ENCODE measurements at regions not wholly inside any gene's neighbourhood (a gene's known extent, or its start where the extent isn't known, plus 50 kb on each side); places are given as distances from the start of the nearest gene placed in this dataset.

- no peaks in the 10 kb centered on the region for H3K9me3 ChIP-seq (replicated peaks)
- no peak for DNase-seq
- no peaks in the 10 kb centered on the region for H3K36me3 ChIP-seq
- no peaks in the 10 kb centered on the region for H3K4me1 ChIP-seq
- no peak overlapping the region for H3K27ac ChIP-seq
- H3K4me3 ChIP-seq, result no peak overlapping the region
- peaks cover 4% of the 10 kb centered on the region; the same call in 1 of the 2 replicates for H3K27me3 ChIP-seq
These were observed 275.0 kb downstream of the ALG10 start for GRCh38 chr12:34297126-34297789.

DNA sequence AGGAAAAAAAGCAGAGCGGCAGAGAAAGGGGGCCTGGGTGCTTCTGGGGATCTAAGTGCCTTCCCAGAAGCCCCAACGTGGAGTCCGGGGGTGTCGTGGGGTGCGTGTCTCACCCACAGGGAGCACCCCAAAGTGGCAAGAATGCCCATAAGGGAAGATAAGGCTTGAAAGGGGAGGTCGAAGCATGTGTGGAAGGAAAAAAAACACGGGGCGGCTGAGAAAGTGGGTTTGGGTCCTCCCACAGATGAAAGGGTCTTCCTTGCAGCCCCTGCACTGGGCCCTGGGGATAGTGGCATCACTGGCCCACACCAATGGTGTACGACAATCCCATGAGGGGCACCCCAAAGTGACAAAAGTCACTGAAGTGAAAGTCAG lies 275.5 kb downstream of the ALG10 start:
- H3K27me3 ChIP-seq, result peaks cover 4% of the 10 kb centered on the region; the same call in 1 of the 2 replicates
- H3K4me3 ChIP-seq, result no peak overlapping the region
- H3K4me1 ChIP-seq, result no peaks in the 10 kb centered on the region
- no peaks in the 10 kb centered on the region for H3K9me3 ChIP-seq (replicated peaks)
- no peak for DNase-seq
- H3K36me3 ChIP-seq, result no peaks in the 10 kb centered on the region
- no peak overlapping the region for H3K27ac ChIP-seq

- H3K27ac ChIP-seq, result no peak overlapping the region
- H3K4me1 ChIP-seq, result no peaks in the 10 kb centered on the region
- no peaks in the 10 kb centered on the region for H3K36me3 ChIP-seq
- H3K4me3 ChIP-seq, result no peak overlapping the region
- H3K27me3 ChIP-seq, result peaks cover 4% of the 10 kb centered on the region; the same call in 1 of the 2 replicates
- H3K9me3 ChIP-seq (replicated peaks), result no peaks in the 10 kb centered on the region
- no peak for DNase-seq
These were observed 276.1 kb downstream of the ALG10 start for GRCh38 chr12:34298176-34298970.

- Histone ChIP-seq H3K27ac (no peak overlapping the region), H3K9me3 (replicated peaks) (no peaks in the 10 kb centered on the region), H3K4me3 (no peak overlapping the region), H3K4me1 (no peaks in the 10 kb centered on the region), H3K36me3 (no peaks in the 10 kb centered on the region), H3K27me3 (peaks cover 4% of the 10 kb centered on the region; the same call in 1 of the 2 replicates)
- DNase-seq, result no peak
These were observed 276.9 kb downstream of the ALG10 start for GRCh38 chr12:34298971-34299801.

- Histone ChIP-seq H3K27me3 (peaks cover 4% of the 10 kb centered on the region; the same call in 1 of the 2 replicates), H3K4me3 (no peak overlapping the region), H3K9me3 (replicated peaks) (no peaks in the 10 kb centered on the region), H3K36me3 (no peaks in the 10 kb centered on the region), H3K27ac (no peak overlapping the region), H3K4me1 (no peaks in the 10 kb centered on the region)
- no peak for DNase-seq
These were observed 277.5 kb downstream of the ALG10 start for GRCh38 chr12:34299802-34300193.

DNA sequence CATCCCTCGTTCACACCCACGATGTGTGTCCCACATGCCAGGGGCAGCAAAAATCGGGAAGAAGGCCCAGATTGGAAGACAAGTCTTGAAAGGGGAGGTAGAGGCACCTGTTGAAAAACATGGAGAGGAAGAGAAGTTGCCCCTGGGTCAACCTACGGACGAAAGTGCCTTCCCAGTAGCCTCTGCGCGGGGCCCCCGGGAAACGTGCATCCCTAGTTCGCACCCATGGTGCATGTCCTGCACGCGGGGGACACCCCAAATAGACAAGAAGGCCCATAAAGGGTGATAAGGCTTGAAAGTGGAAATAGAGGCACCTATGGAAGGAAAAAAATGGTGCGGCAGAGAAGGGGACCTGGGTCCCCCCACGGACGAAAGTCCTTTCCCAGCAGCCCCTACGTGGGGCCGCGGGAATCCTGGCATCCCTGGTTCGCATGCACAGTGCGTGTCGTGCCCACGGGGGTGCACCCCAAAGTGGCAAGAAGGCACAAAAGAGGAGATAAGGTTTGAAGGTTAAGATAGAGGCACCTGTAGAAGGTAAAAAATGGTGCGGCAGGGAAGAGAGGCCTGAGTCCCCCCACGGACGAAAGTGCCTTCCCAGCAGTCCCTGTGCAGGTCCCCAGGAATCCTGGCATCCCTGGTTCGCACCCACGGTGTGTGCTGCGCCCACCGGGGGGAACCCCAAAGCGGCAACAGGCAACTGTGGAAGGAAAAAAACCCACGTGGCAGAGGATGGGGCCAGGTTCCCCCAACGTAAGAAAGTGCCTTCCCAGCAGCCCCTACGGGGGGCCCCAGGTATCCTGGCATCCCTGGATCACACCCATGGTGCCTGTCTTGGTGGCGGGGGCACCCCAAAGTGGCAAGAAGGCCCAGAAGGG lies 278.3 kb downstream of the ALG10 start:
- H3K36me3 ChIP-seq, result no peaks in the 10 kb centered on the region
- no peaks in the 10 kb centered on the region; the same call in 1 of the 2 replicates for H3K27me3 ChIP-seq
- no peak overlapping the region for H3K4me3 ChIP-seq
- no peak overlapping the region for H3K27ac ChIP-seq
- DNase-seq, result no peak
- H3K9me3 ChIP-seq (replicated peaks), result no peaks in the 10 kb centered on the region
- no peaks in the 10 kb centered on the region for H3K4me1 ChIP-seq

GRCh38 chr12:34301251-34302130 lies 279.2 kb downstream of the ALG10 start:
- Histone ChIP-seq H3K4me3 (no peak overlapping the region), H3K27me3 (no peaks in the 10 kb centered on the region), H3K27ac (no peak overlapping the region), H3K36me3 (no peaks in the 10 kb centered on the region), H3K9me3 (replicated peaks) (no peaks in the 10 kb centered on the region), H3K4me1 (no peaks in the 10 kb centered on the region)
- no peak for DNase-seq

- no peak for DNase-seq
- no peaks in the 10 kb centered on the region for H3K4me1 ChIP-seq
- no peaks in the 10 kb centered on the region for H3K36me3 ChIP-seq
- H3K4me3 ChIP-seq, result no peak overlapping the region
- H3K9me3 ChIP-seq (replicated peaks), result no peaks in the 10 kb centered on the region
- no peaks in the 10 kb centered on the region for H3K27me3 ChIP-seq
- H3K27ac ChIP-seq, result no peak overlapping the region
These were observed 280.0 kb downstream of the ALG10 start for GRCh38 chr12:34302131-34302885.

- no peak for DNase-seq
- no peaks in the 10 kb centered on the region for H3K9me3 ChIP-seq (replicated peaks)
- no peak overlapping the region for H3K27ac ChIP-seq
- H3K36me3 ChIP-seq, result no peaks in the 10 kb centered on the region
- H3K4me1 ChIP-seq, result no peaks in the 10 kb centered on the region
- H3K27me3 ChIP-seq, result no peaks in the 10 kb centered on the region
- no peak overlapping the region for H3K4me3 ChIP-seq
These were observed 281.0 kb downstream of the ALG10 start for GRCh38 chr12:34303091-34303870.

DNA sequence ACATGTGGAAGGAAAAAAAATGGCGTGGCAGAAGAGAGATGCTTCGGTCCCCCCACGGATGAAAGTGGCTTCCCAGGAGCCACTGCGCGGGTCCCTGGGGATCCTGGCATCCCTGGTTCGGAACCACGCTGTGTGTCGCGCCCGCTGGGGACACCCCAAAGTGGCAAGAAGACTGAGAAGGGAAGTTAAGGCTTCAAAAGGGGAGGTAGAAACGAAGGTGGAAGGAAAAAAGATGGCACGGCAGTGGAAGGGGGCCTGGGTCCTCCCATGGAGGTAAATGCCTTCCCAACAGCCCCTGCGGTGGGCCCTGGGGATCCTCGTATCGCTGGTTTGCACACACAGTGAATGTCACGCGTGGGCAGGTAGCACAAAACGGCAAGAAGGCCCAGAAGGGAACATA lies 281.7 kb downstream of the ALG10 start:
- H3K27me3 ChIP-seq, result no peaks in the 10 kb centered on the region
- H3K4me1 ChIP-seq, result no peaks in the 10 kb centered on the region
- no peak overlapping the region for H3K27ac ChIP-seq
- H3K4me3 ChIP-seq, result no peak overlapping the region
- no peak for DNase-seq
- no peaks in the 10 kb centered on the region for H3K36me3 ChIP-seq
- no peaks in the 10 kb centered on the region for H3K9me3 ChIP-seq (replicated peaks)

- H3K9me3 ChIP-seq (replicated peaks), result no peaks in the 10 kb centered on the region
- H3K4me3 ChIP-seq, result no peak overlapping the region
- no peaks in the 10 kb centered on the region for H3K36me3 ChIP-seq
- no peaks in the 10 kb centered on the region for H3K4me1 ChIP-seq
- no peak overlapping the region for H3K27ac ChIP-seq
- no peaks in the 10 kb centered on the region for H3K27me3 ChIP-seq
- no peak for DNase-seq
These were observed 282.2 kb downstream of the ALG10 start for GRCh38 chr12:34304546-34304945.

GRCh38 chr12:34305176-34305575 lies 282.9 kb downstream of the ALG10 start:
- DNase-seq, result no peak
- Histone ChIP-seq H3K9me3 (replicated peaks) (no peaks in the 10 kb centered on the region), H3K27ac (no peak overlapping the region), H3K27me3 (no peaks in the 10 kb centered on the region), H3K4me1 (no peaks in the 10 kb centered on the region), H3K36me3 (no peaks in the 10 kb centered on the region), H3K4me3 (no peak overlapping the region)

Data from SJCRH30 (cell line).